HEK293 (cell line): ENCODE measurements at regions not wholly inside any gene's neighbourhood (a gene's known extent, or its start where the extent isn't known, plus 50 kb on each side); places are given as distances from the start of the nearest gene placed in this dataset.

Source experiments
- CTCF ChIP-seq: fragments of 450-650 bp; formaldehyde crosslinking; IDR thresholded peaks from 2 replicates; pipeline ENCODE4 v1.5.1; 2016; ENCODE audit warnings: missing biosample characterization, missing genetic modification characterization
- SETDB1 ChIP-seq: IDR thresholded peaks from one replicate; pipeline ENCODE4 v1.6.1; 2017; ENCODE audit warnings: mild to moderate bottlenecking, low read length, moderate library complexity, mixed read lengths; ENCODE audit not compliant: insufficient read length
- ZNF184 ChIP-seq: fragments of 450-650 bp; IDR thresholded peaks from 2 replicates; pipeline ENCODE4 v1.5.1; 2018; ENCODE audit warnings: missing biosample characterization, mild to moderate bottlenecking, missing genetic modification characterization
- ZNF24 ChIP-seq: fragments of 450-650 bp; formaldehyde crosslinking; IDR thresholded peaks from 2 replicates; pipeline ENCODE4 v1.5.1; 2016; ENCODE audit warnings: missing biosample characterization, missing genetic modification characterization
- ZNF391 ChIP-seq: fragments of 450-650 bp; formaldehyde crosslinking; IDR thresholded peaks from 2 replicates; pipeline ENCODE4 v1.5.1; 2016; ENCODE audit warnings: low read depth, missing biosample characterization, missing genetic modification characterization, borderline replicate concordance
- ZNF791 ChIP-seq: fragments of 450-650 bp; formaldehyde crosslinking; IDR thresholded peaks from 2 replicates; pipeline ENCODE4 v1.5.1; 2016; ENCODE audit warnings: missing biosample characterization, missing genetic modification characterization

GRCh38 chr5:52554293-52554692 lies 233.4 kb upstream of the ITGA1 start:
- no peak for TF ChIP-seq ZNF391 (tag by site-specific recombination)
- no peak for TF ChIP-seq CTCF (tag by site-specific recombination)
- no peak for TF ChIP-seq ZNF24 (tag by site-specific recombination)
- no peak for TF ChIP-seq ZNF184 (tag by site-specific recombination)
- TF ChIP-seq ZNF791 (tag by site-specific recombination), result no peak
- no peak for TF ChIP-seq SETDB1
